ENCODE measurements at regions not wholly inside any gene's neighbourhood (a gene's known extent, or its start where the extent isn't known, plus 50 kb on each side); places are given as distances from the start of the nearest gene placed in this dataset.

GRCh38 chr13:73751290-73751689, 382.9 kb downstream of the KLF12 start:
- no peaks in the 10 kb centered on the region for H3K27me3 Mint-ChIP-seq (ENCODE audit: unreplicated experiment)
- no peaks in the 10 kb centered on the region for H3K9me3 Mint-ChIP-seq (ENCODE audit: unreplicated experiment)
- H3K27ac Mint-ChIP-seq (ENCODE audit: unreplicated experiment): no peak overlapping the region
- peaks cover 9% of the 10 kb centered on the region for H3K4me1 Mint-ChIP-seq (ENCODE audit: unreplicated experiment)
- TF ChIP-seq CTCF (IDR thresholded peaks at IDR 0.05; ENCODE audit: unreplicated experiment): no peak
- no peak for DNase-seq (ENCODE audit: low spot score)
- no peaks in the 10 kb centered on the region for H3K36me3 Mint-ChIP-seq (ENCODE audit: low read depth, unreplicated experiment)
- no peak overlapping the region for H3K4me3 Mint-ChIP-seq (ENCODE audit: unreplicated experiment)

GRCh38 chr13:73748404-73748803, 385.8 kb downstream of the KLF12 start:
- H3K9me3 Mint-ChIP-seq (ENCODE audit: unreplicated experiment): no peaks in the 10 kb centered on the region
- no peaks in the 10 kb centered on the region for H3K36me3 Mint-ChIP-seq (ENCODE audit: low read depth, unreplicated experiment)
- H3K27ac Mint-ChIP-seq (ENCODE audit: unreplicated experiment): no peak overlapping the region
- DNase-seq (ENCODE audit: low spot score): no peak
- peaks cover 6% of the 10 kb centered on the region for H3K4me1 Mint-ChIP-seq (ENCODE audit: unreplicated experiment)
- no peak for TF ChIP-seq CTCF (IDR thresholded peaks at IDR 0.05; ENCODE audit: unreplicated experiment)
- H3K27me3 Mint-ChIP-seq (ENCODE audit: unreplicated experiment): no peaks in the 10 kb centered on the region
- no peak overlapping the region for H3K4me3 Mint-ChIP-seq (ENCODE audit: unreplicated experiment)

- H3K27me3 Mint-ChIP-seq (ENCODE audit: unreplicated experiment): no peaks in the 10 kb centered on the region
- no peaks in the 10 kb centered on the region for H3K36me3 Mint-ChIP-seq (ENCODE audit: low read depth, unreplicated experiment)
- H3K4me3 Mint-ChIP-seq (ENCODE audit: unreplicated experiment): no peak overlapping the region
- H3K9me3 Mint-ChIP-seq (ENCODE audit: unreplicated experiment): no peaks in the 10 kb centered on the region
- DNase-seq (ENCODE audit: low spot score): no peak
- H3K4me1 Mint-ChIP-seq (ENCODE audit: unreplicated experiment): no peaks in the 10 kb centered on the region
- no peak for TF ChIP-seq CTCF (IDR thresholded peaks at IDR 0.05; ENCODE audit: unreplicated experiment)
- H3K27ac Mint-ChIP-seq (ENCODE audit: unreplicated experiment): no peak overlapping the region
Measured at GRCh38 chr13:73745190-73745589, 389.0 kb downstream of the KLF12 start.

GRCh38 chr13:73742982-73743381, 391.2 kb downstream of the KLF12 start:
- no peaks in the 10 kb centered on the region for H3K36me3 Mint-ChIP-seq (ENCODE audit: low read depth, unreplicated experiment)
- no peak for DNase-seq (ENCODE audit: low spot score)
- no peak overlapping the region for H3K4me3 Mint-ChIP-seq (ENCODE audit: unreplicated experiment)
- H3K9me3 Mint-ChIP-seq (ENCODE audit: unreplicated experiment): no peaks in the 10 kb centered on the region
- H3K27me3 Mint-ChIP-seq (ENCODE audit: unreplicated experiment): no peaks in the 10 kb centered on the region
- no peaks in the 10 kb centered on the region for H3K4me1 Mint-ChIP-seq (ENCODE audit: unreplicated experiment)
- no peak overlapping the region for H3K27ac Mint-ChIP-seq (ENCODE audit: unreplicated experiment)
- TF ChIP-seq CTCF (IDR thresholded peaks at IDR 0.05; ENCODE audit: unreplicated experiment): no peak

DNA sequence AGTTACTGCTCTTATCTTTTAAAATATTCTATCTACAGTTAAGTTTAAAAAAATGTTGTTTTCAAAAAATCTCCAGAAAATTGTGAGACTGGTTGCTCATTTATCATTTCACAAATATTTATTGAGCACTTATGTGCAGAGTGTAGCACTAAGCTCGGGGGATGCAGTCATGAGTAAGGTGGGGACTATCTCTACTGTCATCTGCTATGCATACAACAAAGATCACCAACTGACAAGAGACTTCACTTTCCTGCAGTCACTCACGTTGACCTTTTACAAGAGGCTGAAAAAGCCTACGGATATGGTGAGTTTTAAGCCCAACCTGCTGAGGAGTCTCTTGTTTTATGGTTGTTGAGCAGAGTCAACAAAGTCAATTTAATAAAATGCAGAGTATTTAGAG, 392.5 kb downstream of the KLF12 start:
- no peaks in the 10 kb centered on the region for H3K27me3 Mint-ChIP-seq (ENCODE audit: unreplicated experiment)
- H3K4me3 Mint-ChIP-seq (ENCODE audit: unreplicated experiment): no peak overlapping the region
- H3K36me3 Mint-ChIP-seq (ENCODE audit: low read depth, unreplicated experiment): no peaks in the 10 kb centered on the region
- no peaks in the 10 kb centered on the region for H3K9me3 Mint-ChIP-seq (ENCODE audit: unreplicated experiment)
- no peak for DNase-seq (ENCODE audit: low spot score)
- no peaks in the 10 kb centered on the region for H3K4me1 Mint-ChIP-seq (ENCODE audit: unreplicated experiment)
- no peak for TF ChIP-seq CTCF (IDR thresholded peaks at IDR 0.05; ENCODE audit: unreplicated experiment)
- no peak overlapping the region for H3K27ac Mint-ChIP-seq (ENCODE audit: unreplicated experiment)

All from endothelial cell (in vitro differentiated cells).